Suprapubic skin (tissue), 4 donors: ENCODE measurements at regions not wholly inside any gene's neighbourhood (a gene's known extent, or its start where the extent isn't known, plus 50 kb on each side); places are given as distances from the start of the nearest gene placed in this dataset.

Experiments used
- CTCF ChIP-seq, 2 donors: fragments of 200-600 bp in 1 of 2; fragments of 450-650 bp in 1 of 2; sonication (generic) in 1 of 2; IDR thresholded peaks; one replicate each; pipeline ENCODE4 v1.5.1; 2016 to 2019; ENCODE audit warnings: antibody characterized with exemption in 2 of 2, mild to moderate bottlenecking in 1 of 2, moderate library complexity in 1 of 2
- EP300 ChIP-seq: sonication (generic); formaldehyde crosslinking; IDR thresholded peaks from one replicate; pipeline ENCODE4 v1.6.1; 2017; ENCODE audit warnings: antibody characterized with exemption
- POLR2A ChIP-seq, 2 donors: fragments of 450-650 bp; IDR thresholded peaks; one replicate each; pipeline ENCODE4 v1.6.1; 2017; ENCODE audit warnings: antibody characterized with exemption in 2 of 2, mild to moderate bottlenecking in 2 of 2, moderate library complexity in 2 of 2
- POLR2AphosphoS5 ChIP-seq, 3 donors: sonication (generic); formaldehyde crosslinking; IDR thresholded peaks; one replicate each; pipeline ENCODE4 v1.6.1; 2017; ENCODE audit warnings: antibody characterized with exemption in 3 of 3

- TF ChIP-seq CTCF (IDR thresholded peaks at IDR 0.05) (no peak), POLR2A (IDR thresholded peaks at IDR 0.05) (no peak), EP300 (no peak), POLR2AphosphoS5 (IDR thresholded peaks at IDR 0.05) (no peak)
Observed at GRCh38 chr12:9343731-9344130, 135.5 kb upstream of the PZP start.
